Ishikawa (cell line): ENCODE measurements at regions not wholly inside any gene's neighbourhood (a gene's known extent, or its start where the extent isn't known, plus 50 kb on each side); places are given as distances from the start of the nearest gene placed in this dataset.

Experiments used
- CEBPB ChIP-seq: IDR thresholded peaks from 2 replicates; pipeline ENCODE4 v1.6.1; 2012
- EGR1 ChIP-seq: IDR thresholded peaks from 2 replicates; pipeline ENCODE4 v1.6.1; 2012
- EP300 ChIP-seq: IDR thresholded peaks from 2 replicates; pipeline ENCODE4 v1.6.1; 2012; ENCODE audit warnings: borderline replicate concordance
- FOXM1 ChIP-seq: IDR thresholded peaks from 2 replicates; pipeline ENCODE4 v1.6.1; 2012; ENCODE audit warnings: low read depth, borderline replicate concordance
- MAX ChIP-seq: IDR thresholded peaks from 2 replicates; pipeline ENCODE4 v1.6.1; 2012
- NFIC ChIP-seq: IDR thresholded peaks from 2 replicates; pipeline ENCODE4 v1.6.1; 2012
- RAD21 ChIP-seq: IDR thresholded peaks from 2 replicates; pipeline ENCODE4 v1.6.1; 2012; ENCODE audit warnings: low read depth
- REST ChIP-seq: IDR thresholded peaks from 2 replicates; pipeline ENCODE4 v1.6.1; 2012; ENCODE audit warnings: low read depth, mild to moderate bottlenecking
- TAF1 ChIP-seq: IDR thresholded peaks from 2 replicates; pipeline ENCODE4 v1.6.1; 2012; ENCODE audit warnings: low read depth, mild to moderate bottlenecking
- TCF12 ChIP-seq: IDR thresholded peaks from 2 replicates; pipeline ENCODE4 v1.6.1; 2012; ENCODE audit warnings: low read depth
- TEAD4 ChIP-seq: IDR thresholded peaks from 2 replicates; pipeline ENCODE4 v1.6.1; 2012
- USF1 ChIP-seq: IDR thresholded peaks from 2 replicates; pipeline ENCODE4 v1.6.1; 2012
- YY1 ChIP-seq: IDR thresholded peaks from 2 replicates; pipeline ENCODE4 v1.6.1; 2012; ENCODE audit warnings: low read depth
- ZBTB7A ChIP-seq: IDR thresholded peaks from 2 replicates; pipeline ENCODE4 v1.6.1; 2012; ENCODE audit warnings: low read depth

GRCh38 chr5:113721171-113721570 is 207.7 kb downstream of the YTHDC2 start:
- TF ChIP-seq TAF1 (no peak), CEBPB (no peak)

GRCh38 chr5:113723021-113723420 is 209.5 kb downstream of the YTHDC2 start:
- no peak for TF ChIP-seq FOXM1
- no peak for TF ChIP-seq CEBPB
- TF ChIP-seq ZBTB7A: no peak
- no peak for TF ChIP-seq USF1
- TF ChIP-seq TEAD4: no peak

GRCh38 chr5:113735751-113736150 is 222.3 kb downstream of the YTHDC2 start:
- TF ChIP-seq TCF12: no peak

GRCh38 chr5:113742176-113742575 is 228.7 kb downstream of the YTHDC2 start:
- TF ChIP-seq TCF12 (no peak), ZBTB7A (no peak), USF1 (no peak), FOXM1 (no peak), TAF1 (no peak)

- TF ChIP-seq EP300 (no peak), MAX (no peak), EGR1 (no peak), TAF1 (no peak), USF1 (no peak), RAD21 (no peak), TCF12 (no peak)
These were observed 229.1 kb downstream of the YTHDC2 start for GRCh38 chr5:113742639-113743038.

GRCh38 chr5:113748403-113748802 is 234.9 kb downstream of the YTHDC2 start:
- TF ChIP-seq FOXM1 (no peak), EGR1 (no peak), REST (no peak), EP300 (no peak), USF1 (no peak), NFIC (no peak), RAD21 (no peak), ZBTB7A (no peak), TCF12 (no peak), MAX (no peak), CEBPB (no peak), TEAD4 (no peak), YY1 (no peak)

- TF ChIP-seq FOXM1: no peak
- TF ChIP-seq TAF1: no peak
- TF ChIP-seq CEBPB: no peak
- TF ChIP-seq MAX: no peak
- TF ChIP-seq REST: no peak
- TF ChIP-seq EGR1: no peak
These were observed 235.8 kb downstream of the YTHDC2 start for GRCh38 chr5:113749334-113749733.
